ENCODE measurements at regions not wholly inside any gene's neighbourhood (a gene's known extent, or its start where the extent isn't known, plus 50 kb on each side); places are given as distances from the start of the nearest gene placed in this dataset.

DNA sequence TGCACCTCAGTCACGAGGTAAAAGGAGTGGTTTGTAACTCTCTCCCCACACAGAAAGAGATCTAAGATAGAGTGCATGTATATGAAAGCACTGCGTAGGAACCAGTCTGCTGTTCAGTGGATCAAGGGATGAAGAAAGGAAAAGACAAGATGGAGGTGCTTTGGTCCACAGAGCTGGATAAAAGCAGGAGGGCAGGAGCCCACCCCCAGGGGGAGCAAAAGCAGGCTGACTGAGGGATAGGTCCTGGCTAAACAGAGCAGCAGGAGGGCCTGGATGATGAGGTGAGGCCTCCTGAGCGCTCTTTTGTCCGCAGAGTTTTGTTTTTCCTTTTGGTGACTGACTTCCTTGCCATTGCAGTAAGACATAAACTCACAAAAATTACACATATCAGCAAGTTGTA is 293.5 kb upstream of the C9orf72 start:
- DNase-seq, result no peak

More for the DNA sequence above, 293.5 kb upstream of the C9orf72 start:
- H2BK20ac ChIP-seq (ENCODE audit: low read depth, low read length, poor library complexity, severe bottlenecking), result no peak overlapping the region
- no peak overlapping the region for H3T11ph ChIP-seq (ENCODE audit: low read length)
- H4K91ac ChIP-seq (ENCODE audit: insufficient read length, low read depth, low read length), result no peak overlapping the region
- Mint-ChIP-seq H3K27me3 (ENCODE audit: low read depth) (no peaks in the 10 kb centered on the region), H3K4me3 (no peak overlapping the region), H3K4me1 (peaks cover 6 to 10% of the 10 kb centered on the region in 2 experiments; a peak in 3 of 4 replicates), H3K27ac (no peak overlapping the region), H3K36me3 (ENCODE audit: insufficient read depth in 1 of 3, low read depth in 3 of 3) (peaks cover 4 to 10% (median 5%) of the 10 kb centered on the region in 3 experiments), H3K9me3 (peaks cover 5 to 6% of the 10 kb centered on the region in 2 experiments)
- H3K14ac ChIP-seq (ENCODE audit: insufficient read depth, low read length), result no peak overlapping the region
- H3K18ac ChIP-seq (ENCODE audit: insufficient read length, low read depth, low read length), result no peak overlapping the region
- no CpG with 5 or more reads among the region's 4 CpGs for WGBS (ENCODE audit: extremely low coverage, insufficient read length, low lambda C conversion rate)
- no peaks in the 10 kb centered on the region for H3K4me1 ChIP-seq (ENCODE audit: insufficient read depth, low read length)
- no peak overlapping the region for H3K27ac ChIP-seq (ENCODE audit: insufficient read length, low read depth, low read length)
- no peak overlapping the region for H2BK15ac ChIP-seq (ENCODE audit: low read depth, low read length)
- H3K4ac ChIP-seq (ENCODE audit: low read depth, low read length), result no peak overlapping the region
- H3K23me2 ChIP-seq (ENCODE audit: insufficient read length, low read depth, low read length, poor library complexity, severe bottlenecking), result no peaks in the 10 kb centered on the region
- H2AFZ ChIP-seq (ENCODE audit: low read length), result no peak overlapping the region
- H3K27me3 ChIP-seq (ENCODE audit: insufficient read depth, low read length), result no peaks in the 10 kb centered on the region
- no peak overlapping the region for H3K9ac ChIP-seq (ENCODE audit: extremely low read depth, insufficient read length, low read length)
- no peak overlapping the region for H3K23ac ChIP-seq (ENCODE audit: insufficient read length, low read depth, low read length)
- H2BK5ac ChIP-seq (ENCODE audit: insufficient read length, low read length), result no peak overlapping the region
- H2BK120ac ChIP-seq (ENCODE audit: low read depth, low read length, poor library complexity, severe bottlenecking), result no peak overlapping the region
- no peak overlapping the region for H2BK12ac ChIP-seq (ENCODE audit: insufficient read length, low read depth, low read length)
- H4K5ac ChIP-seq (ENCODE audit: insufficient read length, low read depth, low read length), result no peak overlapping the region
- no peaks in the 10 kb centered on the region for H4K20me1 ChIP-seq (ENCODE audit: control insufficient read depth, insufficient read depth, insufficient read length)
- TF ChIP-seq CTCF (conservative IDR thresholded peaks at IDR 0.05), result peak; percentile 50; the same call in 2 of the 3 replicates
- H3K9me3 ChIP-seq (ENCODE audit: control insufficient read depth, low read depth, low read length), result peaks cover 6% of the 10 kb centered on the region
- H4K8ac ChIP-seq (replicated peaks; ENCODE audit: insufficient read length, low read depth, low read length), result no peak overlapping the region
- H2AK5ac ChIP-seq (ENCODE audit: insufficient read length, low read length), result no peak overlapping the region
- H3K79me2 ChIP-seq (ENCODE audit: insufficient read depth, low read length), result no peaks in the 10 kb centered on the region
- H3K56ac ChIP-seq (ENCODE audit: insufficient read length, low read depth, low read length), result no peak overlapping the region
- H3K79me1 ChIP-seq (ENCODE audit: insufficient read depth, low read depth, low read length, poor library complexity, severe bottlenecking), result no peaks in the 10 kb centered on the region
- H3K4me2 ChIP-seq (ENCODE audit: insufficient read depth, insufficient read length, low read length), result no peak overlapping the region

Data from H9 (cell line).